Mesenchymal stem cell (in vitro differentiated cells and primary cell): ENCODE measurements at regions not wholly inside any gene's neighbourhood (a gene's known extent, or its start where the extent isn't known, plus 50 kb on each side); places are given as distances from the start of the nearest gene placed in this dataset.
"Not testable (repeated sequence)": the region's sequence is repeated elsewhere in the genome, so short reads cannot be mapped to it uniquely, and the experiment has no call there.

Experiments used
- DNase-seq: peaks from one replicate; pipeline ENCODE4 v3.0.0-alpha.2; 2013
- H2AFZ ChIP-seq: one replicate; pipeline ENCODE4 v1.6.1; 2013; ENCODE audit warnings: low read depth, mild to moderate bottlenecking, control low read depth, inconsistent platforms, low read length, moderate library complexity
- H2AK5ac ChIP-seq: 2 replicates; pipeline ENCODE4 v1.6.1; 2013; ENCODE audit warnings: low read length, moderate library complexity, mild to moderate bottlenecking, inconsistent platforms; ENCODE audit not compliant: severe bottlenecking
- H2BK120ac ChIP-seq: one replicate; pipeline ENCODE4 v1.6.1; 2013; ENCODE audit warnings: low read depth, mild to moderate bottlenecking, inconsistent platforms, low read length, moderate library complexity
- H2BK12ac ChIP-seq, 2 experiments: one replicate each; pipeline ENCODE4 v1.6.1; 2013; ENCODE audit warnings: inconsistent platforms in 2 of 2, low read length in 2 of 2, mild to moderate bottlenecking in 2 of 2, moderate library complexity in 2 of 2, control low read depth in 1 of 2
- H2BK15ac ChIP-seq: one replicate; pipeline ENCODE4 v1.6.1; 2013; ENCODE audit warnings: mild to moderate bottlenecking, low read depth, inconsistent platforms; ENCODE audit not compliant: poor library complexity, severe bottlenecking
- H2BK5ac ChIP-seq: 2 replicates; pipeline ENCODE4 v1.6.1; 2013; ENCODE audit warnings: low read depth, mild to moderate bottlenecking, low read length, control low read depth, inconsistent platforms; ENCODE audit not compliant: poor library complexity, severe bottlenecking
- H3K14ac ChIP-seq, 2 experiments: one replicate each; pipeline ENCODE4 v1.6.1; 2013; ENCODE audit warnings: inconsistent platforms in 2 of 2, low read length in 2 of 2, control low read depth in 1 of 2, mild to moderate bottlenecking in 1 of 2, moderate library complexity in 1 of 2
- H3K18ac ChIP-seq, 2 experiments: one replicate each; pipeline ENCODE4 v1.6.1; 2013; ENCODE audit warnings: inconsistent platforms in 2 of 2, low read length in 2 of 2, control low read depth in 1 of 2, low read depth in 1 of 2, mild to moderate bottlenecking in 1 of 2
- H3K23ac ChIP-seq, 2 experiments: one replicate each; pipeline ENCODE4 v1.6.1; 2013; ENCODE audit warnings: inconsistent platforms in 2 of 2, low read length in 2 of 2, mild to moderate bottlenecking in 2 of 2, moderate library complexity in 2 of 2, control low read depth in 1 of 2
- H3K27ac ChIP-seq: 2 replicates; pipeline ENCODE4 v1.5.1; 2013; ENCODE audit warnings: mild to moderate bottlenecking, moderate library complexity, low read length, control low read depth, inconsistent platforms; ENCODE audit not compliant: poor library complexity, severe bottlenecking
- H3K27me3 ChIP-seq, 2 experiments: 2 replicates each; pipeline versions ENCODE4 v1.6.1 to v1.7.0; 2013; ENCODE audit warnings: low read length in 2 of 2, mild to moderate bottlenecking in 2 of 2, moderate library complexity in 2 of 2, control low read depth in 1 of 2, inconsistent platforms in 1 of 2; ENCODE audit not compliant: control insufficient read depth in 1 of 2, insufficient read depth in 1 of 2
- H3K36me3 ChIP-seq, 2 experiments: 2 replicates each; pipeline versions ENCODE4 v1.6.1 to v1.7.0; 2013; ENCODE audit warnings: low read length in 2 of 2, control low read depth in 1 of 2, inconsistent platforms in 1 of 2, low read depth in 1 of 2, mild to moderate bottlenecking in 1 of 2; ENCODE audit not compliant: insufficient read depth in 2 of 2, control insufficient read depth in 1 of 2
- H3K4ac ChIP-seq, 2 experiments: one replicate each; pipeline ENCODE4 v1.6.1; 2013; ENCODE audit warnings: inconsistent platforms in 2 of 2, low read length in 2 of 2, mild to moderate bottlenecking in 2 of 2, moderate library complexity in 2 of 2, control low read depth in 1 of 2, low read depth in 1 of 2
- H3K4me1 ChIP-seq: 2 replicates; pipeline ENCODE4 v1.6.1; 2013; ENCODE audit warnings: low read depth, low read length, control low read depth; ENCODE audit not compliant: control insufficient read depth, insufficient read depth
- H3K4me2 ChIP-seq: 2 replicates; pipeline ENCODE4 v1.6.1; 2013; ENCODE audit warnings: low read length, mild to moderate bottlenecking, inconsistent platforms; ENCODE audit not compliant: poor library complexity, severe bottlenecking
- H3K4me3 ChIP-seq, 2 experiments: 2 replicates each; pipeline versions ENCODE4 v1.5.1 to v1.7.0; 2013; ENCODE audit warnings: low read length in 2 of 2, mild to moderate bottlenecking in 2 of 2, control low read depth in 1 of 2, low read depth in 1 of 2; ENCODE audit not compliant: insufficient read depth in 1 of 2
- H3K79me1 ChIP-seq: replicated peaks from 2 replicates; pipeline ENCODE4 v1.6.1; 2013; ENCODE audit warnings: mild to moderate bottlenecking, control low read depth, low read length, inconsistent platforms; ENCODE audit not compliant: poor library complexity, severe bottlenecking
- H3K9ac ChIP-seq: 2 replicates; pipeline ENCODE4 v1.7.0; 2013; ENCODE audit warnings: mild to moderate bottlenecking, low read length, moderate library complexity
- H3K9me3 ChIP-seq: 2 replicates; pipeline ENCODE4 v1.7.0; 2013; ENCODE audit warnings: mild to moderate bottlenecking, low read length; ENCODE audit not compliant: control insufficient read depth
- H4K8ac ChIP-seq: one replicate; pipeline ENCODE4 v1.6.1; 2013; ENCODE audit warnings: inconsistent platforms, mild to moderate bottlenecking, low read length, moderate library complexity
- H4K91ac ChIP-seq: one replicate; pipeline ENCODE4 v1.6.1; 2013; ENCODE audit warnings: mild to moderate bottlenecking, low read length, inconsistent platforms
- WGBS: methylation state at CpG from one replicate; pipeline ENCODE4 v1.1.7; 2013; ENCODE audit warnings: mixed read lengths; 5-methylcytosine and 5-hydroxymethylcytosine counted together

DNA sequence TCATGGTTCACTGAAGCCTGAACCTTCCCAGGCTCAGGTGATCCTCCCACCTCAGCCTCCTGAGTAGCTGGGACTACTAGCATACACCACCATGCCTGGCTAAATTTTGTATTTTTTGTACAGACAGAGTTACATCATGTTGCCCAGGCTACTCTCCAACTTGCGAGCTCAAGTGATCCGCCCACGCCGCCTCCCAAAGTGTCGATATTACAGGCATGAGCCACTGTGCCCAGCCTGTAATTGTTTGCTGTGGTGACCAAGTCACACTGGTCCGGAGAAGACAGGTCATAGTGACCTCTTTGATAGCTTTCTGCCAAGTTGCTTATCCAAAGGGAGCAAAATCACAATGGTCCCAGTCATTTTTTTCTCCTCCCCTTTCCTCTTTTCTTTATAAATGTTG is 167.4 kb upstream of the NOTCH2NLA start:
- 100% methylated on average over 1 of the region's 6 CpGs for WGBS

DNA sequence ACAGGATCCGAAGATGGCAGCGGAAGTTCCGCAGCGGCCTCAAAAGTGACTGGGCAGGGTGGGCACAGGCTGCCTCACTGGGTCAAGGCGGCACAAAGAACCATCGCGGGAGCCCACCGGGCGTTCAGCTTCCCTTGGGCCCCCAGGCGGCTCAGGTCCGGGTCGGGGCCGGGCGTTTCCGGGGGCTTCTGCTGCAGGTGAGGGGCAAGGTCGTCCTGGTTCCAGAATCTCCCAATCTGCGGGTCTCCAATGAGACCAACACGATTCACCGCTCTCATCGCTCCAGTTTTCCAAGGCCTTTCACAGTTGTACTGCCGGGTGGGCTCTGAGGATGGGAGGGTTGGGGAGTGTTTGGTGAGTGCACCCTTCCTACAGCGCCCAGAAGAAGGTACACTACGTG is 165.0 kb upstream of the NOTCH2NLA start:
- not testable (repeated sequence) for H3K23ac ChIP-seq, H2AK5ac ChIP-seq, H3K18ac ChIP-seq, H2BK15ac ChIP-seq, H2BK12ac ChIP-seq, H3K14ac ChIP-seq, H3K4ac ChIP-seq, H3K79me1 ChIP-seq, H3K36me3 ChIP-seq, H2BK120ac ChIP-seq, DNase-seq, H3K27ac ChIP-seq, H3K9me3 ChIP-seq, H2AFZ ChIP-seq, H3K4me1 ChIP-seq, H3K9ac ChIP-seq, H3K4me2 ChIP-seq, H3K4me3 ChIP-seq, H4K8ac ChIP-seq, H4K91ac ChIP-seq, H2BK5ac ChIP-seq, H3K27me3 ChIP-seq
- no CpG with 5 or more reads among the region's 23 CpGs for WGBS

More for the DNA sequence above, 167.4 kb upstream of the NOTCH2NLA start:
- H3K27me3 ChIP-seq, H3K4me2 ChIP-seq, H3K4me1 ChIP-seq, H3K79me1 ChIP-seq, DNase-seq, H3K36me3 ChIP-seq, H2AFZ ChIP-seq, H2BK15ac ChIP-seq, H2BK5ac ChIP-seq, H4K8ac ChIP-seq, H3K9me3 ChIP-seq, H3K23ac ChIP-seq, H3K9ac ChIP-seq, H3K18ac ChIP-seq, H4K91ac ChIP-seq, H3K4ac ChIP-seq, H3K27ac ChIP-seq, H2BK12ac ChIP-seq, H3K14ac ChIP-seq, H3K4me3 ChIP-seq, H2BK120ac ChIP-seq, H2AK5ac ChIP-seq: not testable (repeated sequence)

DNA sequence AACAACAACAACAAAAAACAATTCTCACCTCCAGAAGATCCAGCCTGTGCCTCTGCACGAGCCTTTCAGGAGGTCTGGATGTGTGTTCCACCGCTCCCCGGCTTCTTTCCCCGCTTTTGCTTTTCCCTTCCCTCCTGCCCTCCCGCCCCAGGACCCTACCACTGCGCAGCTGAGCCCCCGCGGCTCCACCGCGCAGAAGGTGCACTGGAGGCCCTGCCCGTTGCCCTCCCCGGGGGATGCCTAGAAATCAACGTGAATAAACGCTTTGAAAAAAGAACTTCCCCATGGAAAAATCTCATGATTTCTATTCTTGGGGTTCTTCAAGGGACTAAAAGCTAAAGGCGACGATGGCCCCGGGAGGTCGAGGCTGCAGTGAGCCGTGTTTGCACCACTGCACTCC is 164.3 kb upstream of the NOTCH2NLA start:
- H4K91ac ChIP-seq, H3K79me1 ChIP-seq, H3K4me1 ChIP-seq, H3K18ac ChIP-seq, H2BK120ac ChIP-seq, H3K4ac ChIP-seq, H3K9me3 ChIP-seq, H3K23ac ChIP-seq, H3K4me2 ChIP-seq, H3K36me3 ChIP-seq, H2AK5ac ChIP-seq, H2BK15ac ChIP-seq, DNase-seq, H2AFZ ChIP-seq, H2BK12ac ChIP-seq, H3K9ac ChIP-seq, H4K8ac ChIP-seq, H3K27ac ChIP-seq, H3K14ac ChIP-seq, H3K27me3 ChIP-seq, H2BK5ac ChIP-seq, H3K4me3 ChIP-seq: not testable (repeated sequence)
- 97% methylated on average over 10 of the region's 19 CpGs for WGBS

DNA sequence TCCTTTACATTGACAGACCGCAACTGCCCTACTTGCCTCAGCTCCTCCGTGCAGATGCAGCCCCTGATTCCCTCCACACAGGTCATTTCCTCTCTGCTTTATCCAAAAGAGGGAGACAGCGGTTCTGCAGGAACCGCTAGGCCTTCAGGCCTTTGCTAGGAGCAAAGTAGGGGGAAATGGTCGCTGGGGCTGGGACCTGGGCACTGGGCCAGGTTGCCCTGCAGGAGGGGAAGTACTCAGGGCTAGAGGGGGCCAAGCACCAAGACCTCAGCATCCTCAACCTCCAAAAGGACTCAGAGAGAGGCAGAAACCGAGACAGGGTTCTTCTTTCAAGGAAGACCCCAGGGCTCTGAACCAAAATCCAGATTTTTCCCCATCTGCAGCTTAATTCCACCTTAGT is 160.4 kb upstream of the NOTCH2NLA start:
- H2AK5ac ChIP-seq, H3K23ac ChIP-seq, H2BK12ac ChIP-seq, H3K27me3 ChIP-seq, DNase-seq, H4K91ac ChIP-seq, H3K18ac ChIP-seq, H2AFZ ChIP-seq, H3K79me1 ChIP-seq, H2BK5ac ChIP-seq, H3K4me1 ChIP-seq, H3K4ac ChIP-seq, H3K14ac ChIP-seq, H3K9me3 ChIP-seq, H3K9ac ChIP-seq, H3K4me2 ChIP-seq, H4K8ac ChIP-seq, H2BK120ac ChIP-seq, H2BK15ac ChIP-seq, H3K4me3 ChIP-seq, H3K36me3 ChIP-seq, H3K27ac ChIP-seq: not testable (repeated sequence)
- WGBS = 96% methylated on average over 3 of the region's 6 CpGs
